Neural progenitor cell (in vitro differentiated cells): ENCODE measurements at regions not wholly inside any gene's neighbourhood (a gene's known extent, or its start where the extent isn't known, plus 50 kb on each side); places are given as distances from the start of the nearest gene placed in this dataset.
"Not testable (repeated sequence)": the region's sequence is repeated elsewhere in the genome, so short reads cannot be mapped to it uniquely, and the experiment has no call there.

Experiments used
- DNase-seq: peaks from one replicate; pipeline ENCODE4 v3.0.0-alpha.2; 2016; ENCODE audit warnings: low spot score
- H2AFZ ChIP-seq: fragments of 200-600 bp; sonication (generic); replicated peaks from 2 replicates; pipeline ENCODE4 v1.6.1; 2016; ENCODE audit warnings: antibody characterized with exemption
- H3F3A ChIP-seq: fragments of 200-600 bp; sonication (generic); 2 replicates; pipeline ENCODE4 v1.6.1; 2016; ENCODE audit warnings: antibody characterized with exemption, low read depth
- H3K27ac ChIP-seq: fragments of 200-600 bp; sonication (generic); 2 replicates; pipeline ENCODE4 v1.5.1; 2016; ENCODE audit warnings: mild to moderate bottlenecking
- H3K27me3 ChIP-seq: fragments of 200-600 bp; sonication (generic); 2 replicates; pipeline ENCODE4 v1.6.1; 2016; ENCODE audit warnings: mild to moderate bottlenecking, moderate library complexity
- H3K36me3 ChIP-seq: fragments of 200-600 bp; sonication (generic); 2 replicates; pipeline ENCODE4 v1.5.1; 2016
- H3K4me1 ChIP-seq: fragments of 200-600 bp; sonication (generic); 2 replicates; pipeline ENCODE4 v1.6.1; 2016; ENCODE audit warnings: mixed run types
- H3K4me2 ChIP-seq: fragments of 200-600 bp; sonication (generic); 2 replicates; pipeline ENCODE4 v1.6.1; 2016
- H3K4me3 ChIP-seq: fragments of 200-600 bp; sonication (generic); 2 replicates; pipeline ENCODE4 v1.5.1; 2016
- H3K79me2 ChIP-seq: fragments of 200-600 bp; sonication (generic); 2 replicates; pipeline ENCODE4 v1.6.1; 2016; ENCODE audit warnings: low read depth
- H3K9ac ChIP-seq: fragments of 200-600 bp; sonication (generic); 2 replicates; pipeline ENCODE4 v1.6.1; 2016
- H3K9me3 ChIP-seq: fragments of 200-600 bp; sonication (generic); 2 replicates; pipeline ENCODE4 v1.5.1; 2016; ENCODE audit warnings: low read depth
- H4K20me1 ChIP-seq: fragments of 200-600 bp; sonication (generic); 2 replicates; pipeline ENCODE4 v1.6.1; 2016; ENCODE audit warnings: low read depth
- H3K27ac Mint-ChIP-seq: 3 replicates; pipeline ENCODE4 v1.8.0; 2021; ENCODE audit warnings: mixed read lengths
- H3K27me3 Mint-ChIP-seq: 2 replicates; pipeline ENCODE4 v1.8.0; 2022; ENCODE audit warnings: low read depth, mild to moderate bottlenecking, inconsistent platforms, moderate library complexity, mixed read lengths; ENCODE audit not compliant: insufficient read depth
- H3K36me3 Mint-ChIP-seq: 3 replicates; pipeline ENCODE4 v1.8.0; 2021; ENCODE audit warnings: mixed read lengths
- H3K4me1 Mint-ChIP-seq: 3 replicates; pipeline ENCODE4 v1.8.0; 2021; ENCODE audit warnings: mixed read lengths
- H3K4me3 Mint-ChIP-seq: 3 replicates; pipeline ENCODE4 v1.8.0; 2021; ENCODE audit warnings: mild to moderate bottlenecking, moderate library complexity, mixed read lengths
- H3K9me3 Mint-ChIP-seq: 3 replicates; pipeline ENCODE4 v1.8.0; 2020; ENCODE audit warnings: mixed read lengths
- CTCF ChIP-seq: fragments of 200-600 bp; sonication (generic); IDR thresholded peaks from 2 replicates; pipeline ENCODE4 v1.5.1; 2017; ENCODE audit warnings: antibody characterized with exemption, mild to moderate bottlenecking
- EZH2 ChIP-seq: fragments of 200-600 bp; sonication (generic); IDR thresholded peaks from 2 replicates; pipeline ENCODE4 v1.6.1; 2017; ENCODE audit warnings: antibody characterized with exemption, mild to moderate bottlenecking, moderate library complexity
- EZH2phosphoT487 ChIP-seq: fragments of 200-600 bp; sonication (generic); IDR thresholded peaks from 2 replicates; pipeline ENCODE4 v1.6.1; 2017; ENCODE audit warnings: antibody characterized with exemption

GRCh38 chr4:130077275-130077674 lies 981.3 kb downstream of the C4orf33 start:
- DNase-seq, result no peak
- Histone ChIP-seq H3K4me3 (no peak overlapping the region), H3K79me2 (no peaks in the 10 kb centered on the region), H3K36me3 (no peaks in the 10 kb centered on the region), H3F3A (no peaks in the 10 kb centered on the region), H3K9ac (no peak overlapping the region), H3K27ac (no peak overlapping the region), H3K4me2 (no peak overlapping the region), H3K4me1 (no peaks in the 10 kb centered on the region), H4K20me1 (no peaks in the 10 kb centered on the region), H2AFZ (no peak overlapping the region), H3K27me3 (no peaks in the 10 kb centered on the region), H3K9me3 (no peaks in the 10 kb centered on the region)
- TF ChIP-seq EZH2 (no peak), CTCF (no peak), EZH2phosphoT487 (no peak)
- no peaks in the 10 kb centered on the region for H3K9me3 Mint-ChIP-seq
- H3K36me3 Mint-ChIP-seq, result no peaks in the 10 kb centered on the region
- H3K4me1 Mint-ChIP-seq, result no peaks in the 10 kb centered on the region
- H3K27me3 Mint-ChIP-seq, result no peaks in the 10 kb centered on the region
- H3K4me3 Mint-ChIP-seq, result no peak overlapping the region
- H3K27ac Mint-ChIP-seq, result no peak overlapping the region

GRCh38 chr4:130079027-130079426 lies 983.1 kb downstream of the C4orf33 start:
- H3K9me3 Mint-ChIP-seq, H3K4me1 ChIP-seq, H2AFZ ChIP-seq, H3K4me2 ChIP-seq, H3K4me1 Mint-ChIP-seq, H4K20me1 ChIP-seq, H3K36me3 ChIP-seq, H3K9ac ChIP-seq, H3K9me3 ChIP-seq, DNase-seq, H3K4me3 Mint-ChIP-seq, H3K27me3 Mint-ChIP-seq, H3F3A ChIP-seq, H3K36me3 Mint-ChIP-seq, H3K27me3 ChIP-seq, H3K4me3 ChIP-seq, H3K27ac Mint-ChIP-seq, H3K27ac ChIP-seq, H3K79me2 ChIP-seq: not testable (repeated sequence)

GRCh38 chr4:130080872-130081451 lies 985.0 kb downstream of the C4orf33 start:
- H3K27me3 ChIP-seq, result no peaks in the 10 kb centered on the region
- no peak overlapping the region for H3K9ac ChIP-seq
- no peaks in the 10 kb centered on the region for H3K4me1 ChIP-seq
- no peak for TF ChIP-seq EZH2
- no peak for TF ChIP-seq CTCF
- TF ChIP-seq EZH2phosphoT487, result no peak
- no peaks in the 10 kb centered on the region for H3F3A ChIP-seq
- H3K27ac Mint-ChIP-seq, result no peak overlapping the region
- H4K20me1 ChIP-seq, result no peaks in the 10 kb centered on the region
- no peaks in the 10 kb centered on the region for H3K36me3 ChIP-seq
- H3K27ac ChIP-seq, result no peak overlapping the region
- no peak overlapping the region for H3K4me2 ChIP-seq
- no peaks in the 10 kb centered on the region for H3K79me2 ChIP-seq
- no peaks in the 10 kb centered on the region for H3K9me3 Mint-ChIP-seq
- H3K36me3 Mint-ChIP-seq, result no peaks in the 10 kb centered on the region
- H3K4me1 Mint-ChIP-seq, result peaks cover 6% of the 10 kb centered on the region
- H3K4me3 ChIP-seq, result no peak overlapping the region
- H2AFZ ChIP-seq, result peak overlapping the region; percentile 83
- no peaks in the 10 kb centered on the region for H3K27me3 Mint-ChIP-seq
- no peak overlapping the region for H3K4me3 Mint-ChIP-seq
- DNase-seq, result no peak
- H3K9me3 ChIP-seq, result no peaks in the 10 kb centered on the region

- Histone ChIP-seq H3K9me3 (no peaks in the 10 kb centered on the region), H4K20me1 (no peaks in the 10 kb centered on the region), H3K4me3 (no peak overlapping the region), H2AFZ (no peak overlapping the region), H3K4me1 (peaks cover 6% of the 10 kb centered on the region), H3F3A (no peaks in the 10 kb centered on the region), H3K36me3 (no peaks in the 10 kb centered on the region), H3K27me3 (no peaks in the 10 kb centered on the region), H3K79me2 (no peaks in the 10 kb centered on the region), H3K27ac (no peak overlapping the region), H3K9ac (no peak overlapping the region), H3K4me2 (no peak overlapping the region)
- Mint-ChIP-seq H3K4me1 (peaks cover 11% of the 10 kb centered on the region), H3K27me3 (peaks cover 2% of the 10 kb centered on the region), H3K36me3 (no peaks in the 10 kb centered on the region), H3K9me3 (peaks cover 3% of the 10 kb centered on the region), H3K27ac (no peak overlapping the region), H3K4me3 (no peak overlapping the region)
- DNase-seq, result no peak
- TF ChIP-seq EZH2phosphoT487, result no peak
- TF ChIP-seq CTCF, result no peak
- TF ChIP-seq EZH2, result no peak
Observed at GRCh38 chr4:130090427-130090826, 994.5 kb downstream of the C4orf33 start.
